Suprapubic skin (tissue), 3 donors: ENCODE measurements at regions not wholly inside any gene's neighbourhood (a gene's known extent, or its start where the extent isn't known, plus 50 kb on each side); places are given as distances from the start of the nearest gene placed in this dataset.

ENCODE experiments used
- CTCF ChIP-seq, 2 donors: fragments of 200-600 bp in 1 of 2; fragments of 450-650 bp in 1 of 2; sonication (generic) in 1 of 2; IDR thresholded peaks; one replicate each; pipeline ENCODE4 v1.5.1; 2016 to 2019; ENCODE audit warnings: antibody characterized with exemption in 2 of 2, mild to moderate bottlenecking in 1 of 2, moderate library complexity in 1 of 2
- EP300 ChIP-seq: sonication (generic); formaldehyde crosslinking; IDR thresholded peaks from one replicate; pipeline ENCODE4 v1.6.1; 2017; ENCODE audit warnings: antibody characterized with exemption
- POLR2A ChIP-seq, 2 donors: fragments of 450-650 bp; IDR thresholded peaks; one replicate each; pipeline ENCODE4 v1.6.1; 2017; ENCODE audit warnings: antibody characterized with exemption in 2 of 2, mild to moderate bottlenecking in 2 of 2, moderate library complexity in 2 of 2

GRCh38 chr3:76694063-76694462, 345.8 kb upstream of the ROBO2 start:
- no peak for TF ChIP-seq CTCF (IDR thresholded peaks at IDR 0.05)
- no peak for TF ChIP-seq POLR2A (IDR thresholded peaks at IDR 0.05)
- no peak for TF ChIP-seq EP300
